Psoas muscle (tissue), 7 donors: ENCODE measurements at regions not wholly inside any gene's neighbourhood (a gene's known extent, or its start where the extent isn't known, plus 50 kb on each side); places are given as distances from the start of the nearest gene placed in this dataset.

Source experiments
- ATAC-seq, 4 donors: fragments of 200-7000 bp; cut with Tn5 transposase; one replicate each; pipeline ENCODE4 v1.9.1; 2020; ENCODE audit warnings: moderate library complexity in 3 of 4, mild to moderate bottlenecking in 2 of 4
- DNase-seq, 2 donors: peaks; one replicate each; pipeline ENCODE4 v3.0.0-alpha.2; 2020
- H3K27ac ChIP-seq: fragments of 200-600 bp; one replicate; pipeline ENCODE4 v1.8.0; 2022
- H3K27me3 ChIP-seq, 3 donors: fragments of 200-600 bp in 1 of 3; one replicate each; pipeline versions ENCODE4 v1.6.1 to v1.8.0; 2013 to 2022; ENCODE audit warnings: low read length in 2 of 3, mild to moderate bottlenecking in 2 of 3, moderate library complexity in 1 of 3; ENCODE audit not compliant: insufficient read depth in 3 of 3
- H3K36me3 ChIP-seq, 2 donors: fragments of 200-600 bp in 1 of 2; one replicate each; pipeline versions ENCODE4 v1.6.1 to v1.8.0; 2013 to 2022; ENCODE audit warnings: low read depth in 1 of 2, mild to moderate bottlenecking in 1 of 2, moderate library complexity in 1 of 2; ENCODE audit not compliant: insufficient read depth in 1 of 2
- H3K4me1 ChIP-seq: fragments of 200-600 bp; one replicate; pipeline ENCODE4 v1.8.0; 2022
- H3K4me3 ChIP-seq: fragments of 200-600 bp; one replicate; pipeline ENCODE4 v1.8.0; 2022; ENCODE audit warnings: mild to moderate bottlenecking
- H3K9me3 ChIP-seq: fragments of 200-600 bp; one replicate; pipeline ENCODE4 v1.8.0; 2022
- CTCF ChIP-seq: fragments of 200-600 bp; IDR thresholded peaks from one replicate; pipeline ENCODE4 v1.8.0; 2022; ENCODE audit warnings: antibody characterized with exemption
- whole genome bisulfite sequencing, 3 donors: extraction: QIAGEN DNeasy Blood & Tissue Kit; methylation state at CpG; one replicate each; pipeline versions ENCODE4 v1.1.6 to v1.1.7; 2013; 5-methylcytosine and 5-hydroxymethylcytosine counted together
- intact Hi-C, 2 donors: fragments of 100-400 bp; cut with DNase I; formaldehyde crosslinking; loops; one replicate each; pipeline versions ENCODE4 v1.11.0 to v1.14.2; 2022
- donor health status: healthy with polysubstance abuse.
- donor health status: DM: no; HTN: no; CAD: no; lungs with moderate emphysema.
- donor health status: Bipolar disorder and iron deficiency.
- donor health status: healthy.
- donor health status: DM: yes; HTN: yes; CAD: no.
- donor health status: DM: no; HTN: no; CAD: no.
- donor health status: DM: yes; HTN: yes; CAD: no.

DNA sequence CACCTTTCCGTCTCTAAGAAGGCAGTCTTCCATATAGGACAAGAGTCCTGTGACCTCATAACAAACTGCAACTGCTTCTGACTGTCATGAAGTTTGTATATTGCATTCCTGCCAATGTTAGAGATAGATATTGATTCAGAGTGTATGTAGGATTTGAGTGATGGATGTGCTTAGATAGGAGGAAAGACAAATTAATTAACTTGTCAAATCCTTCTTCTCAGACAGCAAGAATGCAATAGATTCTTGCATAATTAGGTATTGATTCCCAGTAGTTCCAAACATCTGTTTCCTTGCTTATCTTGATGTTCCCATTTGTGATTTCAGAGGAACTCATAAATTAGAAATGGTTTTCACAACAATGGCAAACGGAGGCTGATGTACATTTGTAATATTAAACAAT lies 555.3 kb downstream of the TRAM1L1 start:
- ATAC-seq = no peak
- no peaks in the 10 kb centered on the region for H3K4me1 ChIP-seq
- H3K27ac ChIP-seq = no peak overlapping the region
- WGBS, 3 donors = 20 to 52% (median 46%) methylated on average over 2 of the region's 2 CpGs
- H3K36me3 ChIP-seq = no peaks in the 10 kb centered on the region
- H3K27me3 ChIP-seq = no peaks in the 10 kb centered on the region
- no peaks in the 10 kb centered on the region for H3K9me3 ChIP-seq
- DNase-seq = no peak
- H3K4me3 ChIP-seq = no peak overlapping the region
- TF ChIP-seq CTCF = no peak
- intact Hi-C loops = no loop called here

- H3K27me3 ChIP-seq = no peaks in the 10 kb centered on the region
- no peaks in the 10 kb centered on the region for H3K36me3 ChIP-seq
- no peak for TF ChIP-seq CTCF
- no peak overlapping the region for H3K4me3 ChIP-seq
- intact Hi-C loops = no loop called here
- H3K9me3 ChIP-seq = no peaks in the 10 kb centered on the region
- DNase-seq = no peak
- no peaks in the 10 kb centered on the region for H3K4me1 ChIP-seq
- no peak for ATAC-seq
- 81 to 88% (median 83%) methylated on average over 1 of the region's 1 CpG for WGBS, 3 donors
- no peak overlapping the region for H3K27ac ChIP-seq
Measured at GRCh38 chr4:116529129-116529528, 556.2 kb downstream of the TRAM1L1 start.

DNA sequence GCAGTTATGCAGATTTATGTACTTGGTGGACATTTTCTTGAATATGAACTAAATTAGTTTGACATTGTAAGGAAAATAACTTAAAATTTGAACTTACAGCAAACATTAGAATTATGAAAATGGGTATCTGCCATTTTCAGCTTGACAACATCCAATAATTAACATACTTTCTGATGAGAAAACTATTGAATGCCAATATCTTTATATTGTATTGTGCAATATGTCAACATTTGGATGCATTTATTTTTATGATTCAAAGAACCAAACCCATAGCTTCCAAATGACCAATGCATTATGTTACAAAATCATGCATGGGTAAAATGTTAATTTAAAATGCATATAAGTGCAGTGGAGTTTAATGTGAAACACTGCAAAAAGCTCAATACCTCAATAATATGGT lies 562.5 kb downstream of the TRAM1L1 start:
- DNase-seq (no peak), ATAC-seq (no peak)
- TF ChIP-seq CTCF = no peak
- Histone ChIP-seq H3K27me3 (no peaks in the 10 kb centered on the region), H3K27ac (no peak overlapping the region), H3K4me1 (no peaks in the 10 kb centered on the region), H3K4me3 (no peak overlapping the region), H3K36me3 (no peaks in the 10 kb centered on the region), H3K9me3 (no peaks in the 10 kb centered on the region)
- intact Hi-C loops = no loop called here

DNA sequence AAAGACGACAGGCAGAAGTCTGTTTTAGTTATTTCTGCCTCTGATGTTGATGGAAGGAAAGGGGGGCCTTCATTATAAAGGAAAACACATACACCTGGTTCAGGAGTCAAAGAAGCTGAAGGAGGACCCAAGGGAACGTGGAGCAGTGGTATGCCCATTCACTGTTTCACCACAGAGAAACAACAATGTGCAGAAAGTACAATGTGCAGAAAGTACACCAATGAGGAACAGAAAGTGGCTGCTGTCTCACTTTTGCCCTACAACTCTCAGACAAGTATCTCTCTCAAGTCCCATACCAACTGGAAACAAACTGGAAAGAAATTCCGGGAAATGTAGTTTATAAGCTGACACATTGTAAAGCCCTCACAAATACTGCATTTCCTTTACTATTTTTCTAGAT lies 564.5 kb downstream of the TRAM1L1 start:
- intact Hi-C loops = no loop called here
- ATAC-seq (no peak), DNase-seq (no peak)
- H3K4me1 ChIP-seq = no peaks in the 10 kb centered on the region
- no peaks in the 10 kb centered on the region for H3K27me3 ChIP-seq
- no peaks in the 10 kb centered on the region for H3K36me3 ChIP-seq
- WGBS, 3 donors = 83 to 85% (median 85%) methylated on average over 3 of the region's 3 CpGs
- no peak for TF ChIP-seq CTCF
- H3K27ac ChIP-seq = no peak overlapping the region
- no peaks in the 10 kb centered on the region for H3K9me3 ChIP-seq
- no peak overlapping the region for H3K4me3 ChIP-seq

GRCh38 chr4:116516711-116517110 lies 568.7 kb downstream of the TRAM1L1 start:
- ATAC-seq = no peak
- H3K4me3 ChIP-seq = no peak overlapping the region
- intact Hi-C loops = no loop called here
- H3K27me3 ChIP-seq = no peaks in the 10 kb centered on the region
- no peaks in the 10 kb centered on the region for H3K9me3 ChIP-seq
- no peak overlapping the region for H3K27ac ChIP-seq
- H3K4me1 ChIP-seq = no peaks in the 10 kb centered on the region
- no peaks in the 10 kb centered on the region for H3K36me3 ChIP-seq
- no peak for DNase-seq
- WGBS, 3 donors = 76 to 85% (median 78%) methylated on average over 2 of the region's 2 CpGs
- TF ChIP-seq CTCF = no peak
